NK-92 treated with Interleukin-12 subunit alpha and Interleukin-12 subunit beta, amount 100 ng/mL, for 24 hours (cell line): ENCODE measurements at regions not wholly inside any gene's neighbourhood (a gene's known extent, or its start where the extent isn't known, plus 50 kb on each side); places are given as distances from the start of the nearest gene placed in this dataset.

Source experiments
- DNase-seq: peaks from one replicate; lab custom pipeline; 2025; lab: John Stamatoyannopoulos, UW

GRCh38 chr13:34751492-34751891 is 190.6 kb upstream of the NBEA start:
- no peak for DNase-seq

GRCh38 chr13:34752283-34752960 is 189.6 kb upstream of the NBEA start:
- no peak for DNase-seq

GRCh38 chr13:34756136-34756535 is 185.9 kb upstream of the NBEA start:
- DNase-seq = no peak

- no peak for DNase-seq
These were observed 185.5 kb upstream of the NBEA start for GRCh38 chr13:34756572-34756971.

GRCh38 chr13:34757441-34757840 is 184.6 kb upstream of the NBEA start:
- no peak for DNase-seq

GRCh38 chr13:34758628-34759027 is 183.4 kb upstream of the NBEA start:
- DNase-seq = no peak

- no peak for DNase-seq
These were observed 179.8 kb upstream of the NBEA start for GRCh38 chr13:34762312-34762711.

GRCh38 chr13:34764246-34764645 is 177.8 kb upstream of the NBEA start:
- DNase-seq = no peak

- DNase-seq = no peak
These were observed 176.5 kb upstream of the NBEA start for GRCh38 chr13:34765446-34766180.

GRCh38 chr13:34767778-34768177 is 174.3 kb upstream of the NBEA start:
- no peak for DNase-seq

GRCh38 chr13:34772206-34772605 is 169.9 kb upstream of the NBEA start:
- no peak for DNase-seq

- DNase-seq = no peak
These were observed 169.2 kb upstream of the NBEA start for GRCh38 chr13:34772881-34773280.

- no peak for DNase-seq
These were observed 165.6 kb upstream of the NBEA start for GRCh38 chr13:34776390-34776981.

GRCh38 chr13:34777089-34777913 is 164.8 kb upstream of the NBEA start:
- DNase-seq = no peak

GRCh38 chr13:34777914-34778303 is 164.2 kb upstream of the NBEA start:
- no peak for DNase-seq

GRCh38 chr13:34779171-34779570 is 162.9 kb upstream of the NBEA start:
- no peak for DNase-seq

GRCh38 chr13:34793301-34793700 is 148.8 kb upstream of the NBEA start:
- DNase-seq = no peak

GRCh38 chr13:34803756-34804155 is 138.3 kb upstream of the NBEA start:
- no peak for DNase-seq

- DNase-seq = no peak
These were observed 136.7 kb upstream of the NBEA start for GRCh38 chr13:34805347-34805746.

GRCh38 chr13:34808649-34809048 is 133.4 kb upstream of the NBEA start:
- no peak for DNase-seq

- no peak for DNase-seq
These were observed 131.1 kb upstream of the NBEA start for GRCh38 chr13:34810996-34811395.

GRCh38 chr13:34815526-34815925 is 126.5 kb upstream of the NBEA start:
- DNase-seq = no peak
